Esophagus squamous epithelium (tissue), 5 donors: ENCODE measurements at regions not wholly inside any gene's neighbourhood (a gene's known extent, or its start where the extent isn't known, plus 50 kb on each side); places are given as distances from the start of the nearest gene placed in this dataset.

ENCODE experiments used
- DNase-seq: peaks from one replicate; lab custom pipeline; 2025; lab: John Stamatoyannopoulos, UW
- H3K27ac ChIP-seq, 4 donors: fragments of 200-600 bp; sonication (generic); one replicate each; pipeline ENCODE4 v1.5.1; 2016 to 2019; ENCODE audit warnings: mild to moderate bottlenecking in 1 of 4
- H3K27me3 ChIP-seq, 4 donors: fragments of 200-600 bp; sonication (generic); 1 replicate in 3 of 4; 2 replicates in 1 of 4; pipeline versions ENCODE4 v1.5.1 to v1.6.0; 2017 to 2021; ENCODE audit warnings: antibody characterized with exemption in 1 of 4
- H3K36me3 ChIP-seq, 3 donors: fragments of 200-600 bp; sonication (generic); one replicate each; pipeline ENCODE4 v1.5.1; 2016 to 2019
- H3K4me1 ChIP-seq, 3 donors: fragments of 200-600 bp; sonication (generic); one replicate each; pipeline ENCODE4 v1.5.1; 2017 to 2019
- H3K4me3 ChIP-seq, 4 donors: fragments of 200-600 bp; sonication (generic); 1 replicate in 3 of 4; 2 replicates in 1 of 4; pipeline ENCODE4 v1.5.1; 2016 to 2019; ENCODE audit warnings: mild to moderate bottlenecking in 2 of 4, moderate library complexity in 1 of 4
- H3K9me3 ChIP-seq, 3 donors: fragments of 200-600 bp; sonication (generic); one replicate each; pipeline ENCODE4 v1.5.1; 2016 to 2019
- POLR2A ChIP-seq, 4 donors: fragments of 450-650 bp; IDR thresholded peaks; one replicate each; pipeline ENCODE4 v1.6.1; 2017; ENCODE audit warnings: antibody characterized with exemption in 4 of 4, mild to moderate bottlenecking in 4 of 4, moderate library complexity in 3 of 4
- WGBS, 2 donors: methylation state at CpG; one replicate each; pipeline ENCODE4 v1.1.5; 2018; 5-methylcytosine and 5-hydroxymethylcytosine counted together
- intact Hi-C: fragments of 100-400 bp; cut with DNase I; formaldehyde crosslinking; loops from one replicate; pipeline ENCODE4 v1.15.0; 2022
- TF ChIP-seq, protein P1 (sequence below), 6 experiments: fragments of 450-650 bp in 4 of 6; fragments of 200-600 bp in 2 of 6; sonication (generic) in 2 of 6; IDR thresholded peaks; one replicate each; pipeline ENCODE4 v1.5.1; 2016 to 2019; ENCODE audit warnings: antibody characterized with exemption in 6 of 6, mild to moderate bottlenecking in 4 of 6, moderate library complexity in 4 of 6
- donor health status: DM: yes; HTN: yes; CAD: no.

DNA sequence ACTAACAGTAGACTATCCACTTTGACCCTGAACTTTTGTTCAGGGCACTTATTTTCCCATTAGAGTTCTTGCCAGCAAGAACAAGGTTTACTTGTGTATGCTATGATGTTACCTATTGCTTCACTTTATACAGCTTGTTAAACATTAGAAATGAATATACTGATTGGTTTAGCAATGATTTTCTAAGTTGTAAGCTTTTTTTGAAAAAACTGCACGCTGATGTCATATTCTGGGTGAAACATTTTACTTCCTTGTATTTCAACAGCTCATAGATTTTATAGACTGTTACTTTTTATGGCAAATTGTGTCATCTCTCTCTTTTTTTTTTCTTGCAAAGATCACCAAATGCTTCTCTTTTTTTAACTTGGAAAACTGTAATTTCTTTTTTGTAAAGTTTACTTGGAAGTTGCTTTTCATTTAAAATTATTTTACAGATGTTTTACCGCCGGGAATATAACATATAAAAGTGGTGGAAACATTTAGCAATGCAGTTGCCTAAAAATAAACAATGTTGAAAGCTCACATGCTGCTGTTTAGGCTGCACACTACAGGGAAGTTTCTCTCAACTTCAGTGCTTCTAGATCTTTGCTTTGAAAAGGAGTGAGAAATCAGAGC lies 215.3 kb upstream of the NFIA start:
- TF ChIP-seq, protein P1, sequence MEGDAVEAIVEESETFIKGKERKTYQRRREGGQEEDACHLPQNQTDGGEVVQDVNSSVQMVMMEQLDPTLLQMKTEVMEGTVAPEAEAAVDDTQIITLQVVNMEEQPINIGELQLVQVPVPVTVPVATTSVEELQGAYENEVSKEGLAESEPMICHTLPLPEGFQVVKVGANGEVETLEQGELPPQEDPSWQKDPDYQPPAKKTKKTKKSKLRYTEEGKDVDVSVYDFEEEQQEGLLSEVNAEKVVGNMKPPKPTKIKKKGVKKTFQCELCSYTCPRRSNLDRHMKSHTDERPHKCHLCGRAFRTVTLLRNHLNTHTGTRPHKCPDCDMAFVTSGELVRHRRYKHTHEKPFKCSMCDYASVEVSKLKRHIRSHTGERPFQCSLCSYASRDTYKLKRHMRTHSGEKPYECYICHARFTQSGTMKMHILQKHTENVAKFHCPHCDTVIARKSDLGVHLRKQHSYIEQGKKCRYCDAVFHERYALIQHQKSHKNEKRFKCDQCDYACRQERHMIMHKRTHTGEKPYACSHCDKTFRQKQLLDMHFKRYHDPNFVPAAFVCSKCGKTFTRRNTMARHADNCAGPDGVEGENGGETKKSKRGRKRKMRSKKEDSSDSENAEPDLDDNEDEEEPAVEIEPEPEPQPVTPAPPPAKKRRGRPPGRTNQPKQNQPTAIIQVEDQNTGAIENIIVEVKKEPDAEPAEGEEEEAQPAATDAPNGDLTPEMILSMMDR (IDR thresholded peaks at IDR 0.05), result no peak
- no peak for TF ChIP-seq POLR2A (IDR thresholded peaks at IDR 0.05)
- Histone ChIP-seq H3K4me1 (no peaks in the 10 kb centered on the region), H3K4me3 (no peak overlapping the region), H3K9me3 (no peaks in the 10 kb centered on the region), H3K36me3 (no peaks in the 10 kb centered on the region), H3K27me3 (peaks cover 0 to 48% (median 0%) of the 10 kb centered on the region in 4 donors), H3K27ac (no peak overlapping the region)
- no peak for DNase-seq
- 50 to 56% methylated on average over 3 of the region's 3 CpGs for WGBS, 2 donors
- intact Hi-C loops, result no loop called here

DNA sequence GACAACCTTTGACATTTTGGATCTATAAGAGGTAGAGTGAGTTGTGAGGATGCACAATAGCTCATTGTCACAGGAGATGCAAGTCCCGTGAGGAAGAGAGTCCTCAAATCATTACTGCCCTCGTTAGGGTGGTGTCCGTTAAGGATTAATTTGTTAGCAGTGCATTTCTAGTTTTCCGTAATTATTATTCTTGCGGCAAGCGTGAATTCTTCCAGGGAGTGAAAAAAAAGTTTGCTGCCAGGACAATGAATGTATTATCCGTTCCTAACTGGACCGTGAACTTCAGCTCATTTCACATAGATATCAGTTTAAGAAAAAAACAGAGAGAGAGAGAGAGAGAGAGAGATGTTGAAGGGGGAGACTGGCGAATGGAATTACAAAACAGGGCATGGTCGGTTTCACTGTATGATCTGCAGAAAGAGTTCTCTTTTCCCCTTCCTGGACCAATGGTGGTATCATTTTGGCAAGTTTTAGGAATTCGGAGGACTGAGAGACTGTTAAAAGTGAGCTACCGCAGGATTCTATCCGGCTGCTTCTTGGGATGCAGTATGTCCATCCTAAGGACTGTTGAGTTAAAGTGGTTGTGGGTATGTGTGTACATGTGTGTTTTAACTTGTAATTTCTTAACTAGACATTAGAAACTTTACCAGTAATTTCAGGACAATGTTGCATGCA lies 216.0 kb upstream of the NFIA start:
- no peak for DNase-seq
- peaks cover 0 to 47% (median 0%) of the 10 kb centered on the region in 4 donors for H3K27me3 ChIP-seq
- no peaks in the 10 kb centered on the region for H3K9me3 ChIP-seq
- 65 to 73% methylated on average over 13 of the region's 13 CpGs for WGBS, 2 donors
- no peak overlapping the region for H3K27ac ChIP-seq
- no peak overlapping the region for H3K4me3 ChIP-seq
- H3K4me1 ChIP-seq, result no peaks in the 10 kb centered on the region
- no peak for TF ChIP-seq POLR2A (IDR thresholded peaks at IDR 0.05)
- TF ChIP-seq, protein P1 (IDR thresholded peaks at IDR 0.05), result no peak
- no peaks in the 10 kb centered on the region for H3K36me3 ChIP-seq
- intact Hi-C loops, result no loop called here

DNA sequence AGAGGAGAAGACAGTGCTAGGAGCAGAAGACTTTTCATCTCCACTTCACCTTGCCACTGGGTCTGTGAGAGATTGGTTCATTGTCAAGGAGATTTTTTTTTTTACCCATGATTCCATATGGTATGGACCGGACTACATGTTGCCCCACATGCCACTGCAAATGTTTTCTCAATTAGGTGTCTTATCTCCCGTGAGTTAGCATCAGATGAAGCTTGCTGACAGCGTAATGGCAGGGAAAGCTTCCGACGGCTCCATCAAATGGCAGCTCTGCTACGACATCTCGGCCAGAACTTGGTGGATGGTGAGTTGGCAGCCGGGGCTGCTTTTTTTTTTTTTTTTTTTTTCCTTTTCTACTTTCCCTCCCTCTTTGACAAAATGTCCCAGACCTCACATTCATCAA lies 217.2 kb upstream of the NFIA start:
- intact Hi-C loops, result no loop called here
- Histone ChIP-seq H3K4me3 (no peak overlapping the region), H3K27me3 (peaks cover 0 to 43% (median 0%) of the 10 kb centered on the region in 4 donors), H3K4me1 (no peaks in the 10 kb centered on the region), H3K9me3 (no peaks in the 10 kb centered on the region), H3K27ac (no peak overlapping the region), H3K36me3 (no peaks in the 10 kb centered on the region)
- WGBS, 2 donors, result 83 to 90% methylated on average over 7 to 8 of the region's 8 CpGs
- DNase-seq, result no peak
- no peak for TF ChIP-seq POLR2A (IDR thresholded peaks at IDR 0.05)
- TF ChIP-seq, protein P1 (IDR thresholded peaks at IDR 0.05), result no peak

DNA sequence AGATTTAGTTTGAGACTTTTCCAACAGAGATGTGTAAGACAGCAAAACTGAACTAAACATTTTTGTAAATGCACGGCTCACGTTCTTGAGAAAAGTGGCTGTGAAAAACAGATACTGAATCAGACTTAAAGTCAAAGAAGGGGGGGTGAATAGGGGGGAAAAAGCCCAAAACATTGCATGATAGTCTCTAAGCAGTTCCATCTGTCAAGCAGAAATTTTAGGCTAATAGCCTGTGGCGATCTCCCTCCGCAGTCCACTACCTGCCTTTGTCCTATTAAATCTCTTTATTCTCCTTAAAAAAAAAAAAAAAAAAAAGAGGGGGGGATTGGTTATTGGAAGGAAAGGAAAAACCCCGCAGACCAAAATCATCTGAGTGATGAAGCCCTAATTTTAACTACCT lies 217.6 kb upstream of the NFIA start:
- intact Hi-C loops, result no loop called here
- 82 to 86% methylated on average over 5 of the region's 5 CpGs for WGBS, 2 donors
- Histone ChIP-seq H3K9me3 (no peaks in the 10 kb centered on the region), H3K4me3 (no peak overlapping the region), H3K4me1 (no peaks in the 10 kb centered on the region), H3K27ac (no peak overlapping the region), H3K27me3 (peaks cover 0 to 38% (median 0%) of the 10 kb centered on the region in 4 donors), H3K36me3 (no peaks in the 10 kb centered on the region)
- TF ChIP-seq, protein P1 (IDR thresholded peaks at IDR 0.05), result no peak
- TF ChIP-seq POLR2A (IDR thresholded peaks at IDR 0.05), result no peak
- DNase-seq, result no peak

DNA sequence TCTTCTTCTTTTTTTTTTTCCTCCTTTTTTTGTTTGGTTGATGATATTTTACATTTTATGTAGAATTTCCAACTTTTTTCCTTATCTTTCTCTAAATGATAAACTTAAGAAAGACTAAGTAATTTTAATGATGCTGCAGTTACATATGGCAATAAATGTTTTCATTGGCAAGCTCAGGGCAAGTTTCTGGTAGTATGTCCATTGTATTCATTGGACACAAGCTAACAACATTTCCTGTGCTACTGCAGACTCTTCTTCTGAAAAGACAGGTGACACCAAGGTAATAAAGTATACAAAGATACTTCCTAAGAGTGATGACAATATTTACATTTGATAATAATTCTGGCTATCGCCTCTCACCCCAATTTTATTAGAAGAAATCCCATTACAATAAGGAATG lies 219.2 kb upstream of the NFIA start:
- intact Hi-C loops, result no loop called here
- 77 to 93% methylated on average over 1 of the region's 1 CpG for WGBS, 2 donors
- no peaks in the 10 kb centered on the region for H3K4me1 ChIP-seq
- H3K4me3 ChIP-seq, result no peak overlapping the region
- DNase-seq, result no peak
- no peak for TF ChIP-seq POLR2A (IDR thresholded peaks at IDR 0.05)
- TF ChIP-seq, protein P1 (IDR thresholded peaks at IDR 0.05), result no peak
- no peak overlapping the region for H3K27ac ChIP-seq
- no peaks in the 10 kb centered on the region for H3K9me3 ChIP-seq
- H3K36me3 ChIP-seq, result no peaks in the 10 kb centered on the region
- H3K27me3 ChIP-seq, result peaks cover 0 to 30% (median 0%) of the 10 kb centered on the region in 4 donors
